Stomach smooth muscle (tissue), 2 donors: ENCODE measurements at regions not wholly inside any gene's neighbourhood (a gene's known extent, or its start where the extent isn't known, plus 50 kb on each side); places are given as distances from the start of the nearest gene placed in this dataset.

Source experiments
- H3K27ac ChIP-seq: one replicate; pipeline ENCODE4 v1.7.0; 2013; ENCODE audit warnings: mild to moderate bottlenecking, low read length, inconsistent platforms
- H3K27me3 ChIP-seq, 2 donors: one replicate each; pipeline ENCODE4 v1.7.0; 2013; ENCODE audit warnings: low read length in 2 of 2; ENCODE audit not compliant: insufficient read depth in 2 of 2, control insufficient read depth in 1 of 2
- H3K36me3 ChIP-seq, 2 donors: one replicate each; pipeline ENCODE4 v1.7.0; 2013; ENCODE audit warnings: low read length in 2 of 2; ENCODE audit not compliant: control insufficient read depth in 2 of 2, insufficient read depth in 2 of 2
- H3K4me1 ChIP-seq: one replicate; pipeline ENCODE4 v1.7.0; 2013; ENCODE audit warnings: low read length; ENCODE audit not compliant: control insufficient read depth, insufficient read depth
- H3K4me3 ChIP-seq, 2 donors: one replicate each; pipeline ENCODE4 v1.7.0; 2013; ENCODE audit warnings: low read length in 2 of 2
- H3K9ac ChIP-seq, 2 donors: one replicate each; pipeline ENCODE4 v1.7.0; 2013; ENCODE audit warnings: low read length in 2 of 2, mild to moderate bottlenecking in 1 of 2
- H3K9me3 ChIP-seq, 2 donors: one replicate each; pipeline ENCODE4 v1.7.0; 2013; ENCODE audit warnings: low read length in 2 of 2; ENCODE audit not compliant: control insufficient read depth in 2 of 2
- donor health status: healthy.
- donor health status: Pancreatic carcinoma.

- Histone ChIP-seq H3K9me3 (no peaks in the 10 kb centered on the region), H3K27ac (no peak overlapping the region), H3K9ac (no peak overlapping the region), H3K4me1 (no peaks in the 10 kb centered on the region), H3K36me3 (no peaks in the 10 kb centered on the region), H3K27me3 (no peaks in the 10 kb centered on the region), H3K4me3 (no peak overlapping the region)
Measured at GRCh38 chr1:189349607-189350006, 1128.1 kb downstream of the BRINP3 start.

GRCh38 chr1:189350983-189351616, 1126.6 kb downstream of the BRINP3 start:
- Histone ChIP-seq H3K27ac (no peak overlapping the region), H3K4me3 (peak overlapping the region; percentile 35), H3K4me1 (no peaks in the 10 kb centered on the region), H3K27me3 (no peaks in the 10 kb centered on the region), H3K36me3 (no peaks in the 10 kb centered on the region), H3K9ac (no peak overlapping the region), H3K9me3 (no peaks in the 10 kb centered on the region)

GRCh38 chr1:189351960-189352359, 1125.7 kb downstream of the BRINP3 start:
- no peaks in the 10 kb centered on the region for H3K27me3 ChIP-seq
- no peaks in the 10 kb centered on the region for H3K9me3 ChIP-seq
- no peaks in the 10 kb centered on the region for H3K36me3 ChIP-seq
- H3K9ac ChIP-seq: no peak overlapping the region
- no peak overlapping the region for H3K4me3 ChIP-seq
- H3K27ac ChIP-seq: no peak overlapping the region
- H3K4me1 ChIP-seq: no peaks in the 10 kb centered on the region

GRCh38 chr1:189356206-189356605, 1121.5 kb downstream of the BRINP3 start:
- no peaks in the 10 kb centered on the region for H3K27me3 ChIP-seq
- no peaks in the 10 kb centered on the region for H3K4me1 ChIP-seq
- no peaks in the 10 kb centered on the region for H3K36me3 ChIP-seq
- H3K4me3 ChIP-seq: no peak overlapping the region
- no peaks in the 10 kb centered on the region for H3K9me3 ChIP-seq
- no peak overlapping the region for H3K9ac ChIP-seq
- H3K27ac ChIP-seq: no peak overlapping the region

GRCh38 chr1:189357317-189357716, 1120.3 kb downstream of the BRINP3 start:
- no peaks in the 10 kb centered on the region for H3K36me3 ChIP-seq
- H3K4me1 ChIP-seq: no peaks in the 10 kb centered on the region
- no peaks in the 10 kb centered on the region for H3K27me3 ChIP-seq
- no peaks in the 10 kb centered on the region for H3K9me3 ChIP-seq
- H3K9ac ChIP-seq: no peak overlapping the region
- H3K27ac ChIP-seq: no peak overlapping the region
- no peak overlapping the region for H3K4me3 ChIP-seq

- H3K36me3 ChIP-seq: no peaks in the 10 kb centered on the region
- H3K4me1 ChIP-seq: no peaks in the 10 kb centered on the region
- H3K27ac ChIP-seq: no peak overlapping the region
- no peaks in the 10 kb centered on the region for H3K27me3 ChIP-seq
- H3K9me3 ChIP-seq: no peaks in the 10 kb centered on the region
- H3K4me3 ChIP-seq: no peak overlapping the region
- no peak overlapping the region for H3K9ac ChIP-seq
Measured at GRCh38 chr1:189369612-189370011, 1108.1 kb downstream of the BRINP3 start.

- no peaks in the 10 kb centered on the region for H3K4me1 ChIP-seq
- no peaks in the 10 kb centered on the region for H3K27me3 ChIP-seq
- no peak overlapping the region for H3K9ac ChIP-seq
- no peak overlapping the region for H3K4me3 ChIP-seq
- H3K9me3 ChIP-seq: no peaks in the 10 kb centered on the region
- no peak overlapping the region for H3K27ac ChIP-seq
- H3K36me3 ChIP-seq: no peaks in the 10 kb centered on the region
Measured at GRCh38 chr1:189374816-189375215, 1102.8 kb downstream of the BRINP3 start.

GRCh38 chr1:189405419-189405818, 1072.2 kb downstream of the BRINP3 start:
- Histone ChIP-seq H3K9ac (no peak overlapping the region), H3K4me1 (no peaks in the 10 kb centered on the region), H3K4me3 (no peak overlapping the region), H3K9me3 (no peaks in the 10 kb centered on the region), H3K27me3 (no peaks in the 10 kb centered on the region), H3K27ac (no peak overlapping the region), H3K36me3 (no peaks in the 10 kb centered on the region)

- no peaks in the 10 kb centered on the region for H3K27me3 ChIP-seq
- H3K36me3 ChIP-seq: no peaks in the 10 kb centered on the region
- no peaks in the 10 kb centered on the region for H3K4me1 ChIP-seq
- no peaks in the 10 kb centered on the region for H3K9me3 ChIP-seq
- no peak overlapping the region for H3K4me3 ChIP-seq
- no peak overlapping the region for H3K27ac ChIP-seq
- H3K9ac ChIP-seq: no peak overlapping the region
Measured at GRCh38 chr1:189409774-189410173, 1067.9 kb downstream of the BRINP3 start.

GRCh38 chr1:189424746-189425331, 1052.8 kb downstream of the BRINP3 start:
- H3K9ac ChIP-seq: no peak overlapping the region
- H3K27ac ChIP-seq: no peak overlapping the region
- H3K4me3 ChIP-seq: no peak overlapping the region
- no peaks in the 10 kb centered on the region for H3K9me3 ChIP-seq
- H3K27me3 ChIP-seq: no peaks in the 10 kb centered on the region
- H3K4me1 ChIP-seq: no peaks in the 10 kb centered on the region
- no peaks in the 10 kb centered on the region for H3K36me3 ChIP-seq

GRCh38 chr1:189429610-189430009, 1048.1 kb downstream of the BRINP3 start:
- Histone ChIP-seq H3K9ac (no peak overlapping the region), H3K9me3 (no peaks in the 10 kb centered on the region), H3K27ac (no peak overlapping the region), H3K27me3 (no peaks in the 10 kb centered on the region), H3K4me1 (no peaks in the 10 kb centered on the region), H3K36me3 (no peaks in the 10 kb centered on the region), H3K4me3 (no peak overlapping the region)
